Amniotic epithelial cell (primary cell): ENCODE measurements at regions not wholly inside any gene's neighbourhood (a gene's known extent, or its start where the extent isn't known, plus 50 kb on each side); places are given as distances from the start of the nearest gene placed in this dataset.

Experiments
- DNase-seq: peaks from one replicate; pipeline ENCODE4 v3.0.0-alpha.2; 2010; ENCODE audit warnings: low read depth

- DNase-seq = no peak
Observed at GRCh38 chr5:171603591-171603990, 182.0 kb upstream of the SMIM23 start.

GRCh38 chr5:171604195-171604594 is 181.4 kb upstream of the SMIM23 start:
- DNase-seq = no peak

GRCh38 chr5:171606414-171607024 is 179.1 kb upstream of the SMIM23 start:
- peak; percentile 24 for DNase-seq

GRCh38 chr5:171607863-171608262 is 177.8 kb upstream of the SMIM23 start:
- DNase-seq = no peak

GRCh38 chr5:171609806-171610452 is 175.7 kb upstream of the SMIM23 start:
- no peak for DNase-seq

GRCh38 chr5:171610686-171611085 is 174.9 kb upstream of the SMIM23 start:
- no peak for DNase-seq

GRCh38 chr5:171612749-171613148 is 172.9 kb upstream of the SMIM23 start:
- no peak for DNase-seq

- DNase-seq = no peak
Observed at GRCh38 chr5:171614511-171614910, 171.1 kb upstream of the SMIM23 start.

- no peak for DNase-seq
Observed at GRCh38 chr5:171614971-171615653, 170.5 kb upstream of the SMIM23 start.

GRCh38 chr5:171615705-171616640 is 169.6 kb upstream of the SMIM23 start:
- no peak for DNase-seq

GRCh38 chr5:171617266-171617665 is 168.4 kb upstream of the SMIM23 start:
- no peak for DNase-seq

- DNase-seq = no peak
Observed at GRCh38 chr5:171617817-171618591, 167.6 kb upstream of the SMIM23 start.

GRCh38 chr5:171619196-171619595 is 166.4 kb upstream of the SMIM23 start:
- no peak for DNase-seq

- DNase-seq = no peak
Observed at GRCh38 chr5:171619744-171620143, 165.9 kb upstream of the SMIM23 start.

- no peak for DNase-seq
Observed at GRCh38 chr5:171622010-171622409, 163.6 kb upstream of the SMIM23 start.

GRCh38 chr5:171623107-171623506 is 162.5 kb upstream of the SMIM23 start:
- no peak for DNase-seq

- no peak for DNase-seq
Observed at GRCh38 chr5:171623551-171624097, 162.0 kb upstream of the SMIM23 start.

- DNase-seq = no peak
Observed at GRCh38 chr5:171624396-171624795, 161.2 kb upstream of the SMIM23 start.

GRCh38 chr5:171625646-171626045 is 160.0 kb upstream of the SMIM23 start:
- no peak for DNase-seq

- peak; percentile 2 for DNase-seq
Observed at GRCh38 chr5:171627936-171628632, 157.5 kb upstream of the SMIM23 start.

GRCh38 chr5:171628633-171628974 is 157.0 kb upstream of the SMIM23 start:
- DNase-seq = no peak
